ENCODE measurements at regions not wholly inside any gene's neighbourhood (a gene's known extent, or its start where the extent isn't known, plus 50 kb on each side); places are given as distances from the start of the nearest gene placed in this dataset.

DNA sequence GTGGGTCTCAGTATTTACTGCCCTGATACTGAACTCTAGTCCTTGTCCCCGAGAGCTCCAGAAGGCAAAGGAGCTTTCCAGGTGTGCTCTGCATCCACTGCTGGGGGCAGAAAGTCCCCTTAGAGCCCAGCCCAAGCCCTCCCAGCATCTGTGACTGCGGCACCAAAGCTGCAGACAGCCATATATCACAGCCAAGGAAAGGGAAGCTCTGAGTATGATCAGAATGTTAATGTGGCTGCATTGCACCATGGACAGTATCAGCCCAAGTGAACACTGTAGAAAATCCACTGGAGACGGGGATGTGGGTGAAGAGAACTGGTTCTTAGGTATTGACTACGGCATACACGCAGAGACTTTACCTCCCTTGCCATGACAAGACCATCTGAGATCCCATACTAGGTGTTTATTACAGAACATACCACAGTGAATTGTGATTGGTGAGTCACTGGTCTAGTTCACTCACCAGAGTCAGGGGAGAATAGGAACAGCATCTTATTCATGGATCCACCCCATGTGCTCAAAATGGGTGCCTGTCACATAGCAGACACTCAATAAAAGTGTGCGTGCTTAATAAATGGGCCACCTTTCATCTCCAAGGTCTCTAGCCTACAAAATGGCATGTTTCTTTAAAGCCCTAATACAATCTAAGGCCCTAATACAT, 170.3 kb downstream of the HHIPL2 start:
- TF ChIP-seq, protein P1, sequence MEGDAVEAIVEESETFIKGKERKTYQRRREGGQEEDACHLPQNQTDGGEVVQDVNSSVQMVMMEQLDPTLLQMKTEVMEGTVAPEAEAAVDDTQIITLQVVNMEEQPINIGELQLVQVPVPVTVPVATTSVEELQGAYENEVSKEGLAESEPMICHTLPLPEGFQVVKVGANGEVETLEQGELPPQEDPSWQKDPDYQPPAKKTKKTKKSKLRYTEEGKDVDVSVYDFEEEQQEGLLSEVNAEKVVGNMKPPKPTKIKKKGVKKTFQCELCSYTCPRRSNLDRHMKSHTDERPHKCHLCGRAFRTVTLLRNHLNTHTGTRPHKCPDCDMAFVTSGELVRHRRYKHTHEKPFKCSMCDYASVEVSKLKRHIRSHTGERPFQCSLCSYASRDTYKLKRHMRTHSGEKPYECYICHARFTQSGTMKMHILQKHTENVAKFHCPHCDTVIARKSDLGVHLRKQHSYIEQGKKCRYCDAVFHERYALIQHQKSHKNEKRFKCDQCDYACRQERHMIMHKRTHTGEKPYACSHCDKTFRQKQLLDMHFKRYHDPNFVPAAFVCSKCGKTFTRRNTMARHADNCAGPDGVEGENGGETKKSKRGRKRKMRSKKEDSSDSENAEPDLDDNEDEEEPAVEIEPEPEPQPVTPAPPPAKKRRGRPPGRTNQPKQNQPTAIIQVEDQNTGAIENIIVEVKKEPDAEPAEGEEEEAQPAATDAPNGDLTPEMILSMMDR (conservative IDR thresholded peaks at IDR 0.05; ENCODE audit: low read length) = no peak
- TF ChIP-seq EZH2phosphoT487 (IDR thresholded peaks at IDR 0.05; ENCODE audit: borderline replicate concordance) = no peak
